ENCODE measurements at regions not wholly inside any gene's neighbourhood (a gene's known extent, or its start where the extent isn't known, plus 50 kb on each side); places are given as distances from the start of the nearest gene placed in this dataset.

DNA sequence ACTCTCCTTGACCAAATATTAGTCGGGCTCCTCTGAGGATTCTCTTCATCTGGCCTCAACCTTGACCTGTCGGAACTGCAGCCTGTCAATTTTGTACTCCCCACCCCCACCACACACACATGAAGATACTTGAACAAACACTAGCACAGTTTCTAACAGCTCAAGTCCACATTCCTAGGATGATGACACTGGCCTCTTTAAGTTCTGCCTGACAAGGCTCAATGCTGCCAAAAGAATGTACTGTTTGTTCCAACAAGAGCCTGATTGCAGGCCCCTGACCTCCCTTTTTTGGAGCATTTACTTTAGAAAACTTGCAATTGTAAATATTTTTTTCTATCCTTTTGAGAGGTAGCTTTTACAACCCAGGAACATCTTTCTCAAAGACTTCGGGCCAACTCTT, 169.2 kb upstream of the IRS2 start:
- Histone ChIP-seq H3K9me3 (ENCODE audit: control insufficient read depth, insufficient read depth, low read depth, low read length) (peaks cover 8% of the 10 kb centered on the region; the same call in 1 of the 2 replicates), H3K4me3 (ENCODE audit: low read depth, low read length) (no peak overlapping the region), H3K27ac (ENCODE audit: low read depth, low read length) (no peak overlapping the region), H3K9ac (ENCODE audit: low read length) (no peak overlapping the region), H3K4me1 (ENCODE audit: control insufficient read depth, insufficient read depth, low read length) (no peaks in the 10 kb centered on the region), H3K27me3 (ENCODE audit: control insufficient read depth, insufficient read depth, low read length) (no peaks in the 10 kb centered on the region), H3K36me3 (ENCODE audit: control insufficient read depth, insufficient read depth, low read length) (no peaks in the 10 kb centered on the region)

DNA sequence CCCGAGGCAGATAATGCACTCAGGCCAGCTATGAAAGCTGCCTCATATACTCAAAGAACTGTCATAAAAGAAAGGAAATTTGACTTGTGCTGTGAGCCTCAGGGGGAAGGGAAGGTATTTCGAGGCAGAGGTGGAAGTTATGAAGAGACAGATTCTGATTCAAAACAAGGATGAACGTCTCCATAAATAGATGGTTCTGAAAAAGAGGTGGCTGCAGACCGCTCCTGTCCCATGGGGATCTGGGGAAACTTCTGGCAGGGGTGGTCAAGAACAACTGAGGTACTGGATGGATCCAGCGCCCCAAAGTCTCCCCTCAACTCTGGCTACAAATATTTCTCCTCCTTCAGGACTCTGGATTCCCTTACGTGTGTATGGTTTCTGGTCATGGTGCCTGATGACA, 168.1 kb upstream of the IRS2 start:
- Histone ChIP-seq H3K4me3 (ENCODE audit: low read depth, low read length) (no peak overlapping the region), H3K27ac (ENCODE audit: low read depth, low read length) (no peak overlapping the region), H3K9me3 (ENCODE audit: control insufficient read depth, insufficient read depth, low read depth, low read length) (peaks cover 8% of the 10 kb centered on the region; the same call in 1 of the 2 replicates), H3K27me3 (ENCODE audit: control insufficient read depth, insufficient read depth, low read length) (no peaks in the 10 kb centered on the region), H3K36me3 (ENCODE audit: control insufficient read depth, insufficient read depth, low read length) (no peaks in the 10 kb centered on the region), H3K9ac (ENCODE audit: low read length) (no peak overlapping the region), H3K4me1 (ENCODE audit: control insufficient read depth, insufficient read depth, low read length) (no peaks in the 10 kb centered on the region)

DNA sequence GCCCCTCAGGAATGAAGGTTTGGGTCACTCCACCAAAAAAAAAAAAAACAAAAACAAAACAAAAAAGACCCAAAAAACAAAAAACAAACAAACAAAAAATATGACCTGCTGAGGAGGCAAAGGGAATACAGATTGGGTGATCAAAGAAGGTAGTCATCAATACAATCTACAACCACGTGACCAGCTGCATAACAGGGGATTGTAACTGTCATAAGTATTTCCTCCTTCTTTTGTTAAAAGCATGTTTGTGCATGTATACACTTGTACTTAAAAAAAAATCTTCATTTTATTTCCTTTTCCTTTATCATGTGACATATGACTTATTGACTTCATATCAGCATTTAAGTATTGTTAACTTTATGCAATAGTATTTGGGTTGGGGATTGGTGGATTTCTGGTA, 165.1 kb upstream of the IRS2 start:
- no peak overlapping the region for H3K27ac ChIP-seq (ENCODE audit: low read depth, low read length)
- no peaks in the 10 kb centered on the region for H3K36me3 ChIP-seq (ENCODE audit: control insufficient read depth, insufficient read depth, low read length)
- H3K9me3 ChIP-seq (ENCODE audit: control insufficient read depth, insufficient read depth, low read depth, low read length): no peaks in the 10 kb centered on the region
- H3K27me3 ChIP-seq (ENCODE audit: control insufficient read depth, insufficient read depth, low read length): no peaks in the 10 kb centered on the region
- H3K4me1 ChIP-seq (ENCODE audit: control insufficient read depth, insufficient read depth, low read length): no peaks in the 10 kb centered on the region
- H3K4me3 ChIP-seq (ENCODE audit: low read depth, low read length): no peak overlapping the region
- no peak overlapping the region for H3K9ac ChIP-seq (ENCODE audit: low read length)

DNA sequence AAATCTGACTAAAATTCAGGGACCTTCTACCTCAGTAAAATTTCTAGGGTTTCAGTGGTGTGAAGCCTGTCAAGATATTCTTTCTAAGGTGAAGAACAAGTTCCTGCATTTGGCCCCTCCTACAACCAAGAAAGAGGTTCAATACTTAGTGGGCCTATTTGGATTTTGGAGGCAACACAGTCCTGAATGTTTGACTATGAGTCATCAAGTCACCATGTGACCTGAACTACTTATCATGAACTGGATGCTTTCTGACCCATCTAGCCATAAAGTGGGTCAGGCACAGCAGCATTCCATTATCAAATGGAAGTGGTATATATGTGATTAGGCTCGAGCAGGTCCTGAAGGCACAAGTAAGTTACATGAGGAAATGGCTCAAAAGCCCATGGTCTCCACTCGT, 163.0 kb upstream of the IRS2 start:
- Histone ChIP-seq H3K4me3 (ENCODE audit: low read depth, low read length) (no peak overlapping the region), H3K9ac (ENCODE audit: low read length) (no peak overlapping the region), H3K9me3 (ENCODE audit: control insufficient read depth, insufficient read depth, low read depth, low read length) (no peaks in the 10 kb centered on the region), H3K4me1 (ENCODE audit: control insufficient read depth, insufficient read depth, low read length) (no peaks in the 10 kb centered on the region), H3K27ac (ENCODE audit: low read depth, low read length) (no peak overlapping the region), H3K36me3 (ENCODE audit: control insufficient read depth, insufficient read depth, low read length) (no peaks in the 10 kb centered on the region), H3K27me3 (ENCODE audit: control insufficient read depth, insufficient read depth, low read length) (no peaks in the 10 kb centered on the region)

DNA sequence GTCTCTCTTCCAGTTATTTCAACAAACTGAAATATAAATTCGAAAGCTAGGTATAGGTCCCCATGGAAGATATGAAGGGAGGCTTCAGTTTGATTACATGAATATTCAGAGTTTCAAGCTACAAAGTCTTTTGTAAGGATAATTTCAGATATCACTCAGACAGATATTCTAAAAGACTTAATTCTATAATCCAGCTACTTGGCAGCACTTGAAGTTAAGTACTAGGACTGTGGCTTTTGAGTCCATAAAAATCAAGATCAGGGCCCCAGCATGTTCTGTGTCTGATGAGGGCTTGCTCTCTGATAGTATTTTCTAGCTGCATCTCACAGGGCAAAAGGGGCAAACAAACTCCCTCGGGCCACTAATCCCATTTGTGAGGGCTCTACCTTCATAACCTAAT, 160.6 kb upstream of the IRS2 start:
- Histone ChIP-seq H3K36me3 (ENCODE audit: control insufficient read depth, insufficient read depth, low read length) (no peaks in the 10 kb centered on the region), H3K9me3 (ENCODE audit: control insufficient read depth, insufficient read depth, low read depth, low read length) (0 out of 2 replicates have a peak, but pooled peaks cover 2% of the 10 kb centered on the region), H3K4me3 (ENCODE audit: low read depth, low read length) (no peak overlapping the region), H3K9ac (ENCODE audit: low read length) (no peak overlapping the region), H3K4me1 (ENCODE audit: control insufficient read depth, insufficient read depth, low read length) (no peaks in the 10 kb centered on the region), H3K27me3 (ENCODE audit: control insufficient read depth, insufficient read depth, low read length) (no peaks in the 10 kb centered on the region), H3K27ac (ENCODE audit: low read depth, low read length) (no peak overlapping the region)

DNA sequence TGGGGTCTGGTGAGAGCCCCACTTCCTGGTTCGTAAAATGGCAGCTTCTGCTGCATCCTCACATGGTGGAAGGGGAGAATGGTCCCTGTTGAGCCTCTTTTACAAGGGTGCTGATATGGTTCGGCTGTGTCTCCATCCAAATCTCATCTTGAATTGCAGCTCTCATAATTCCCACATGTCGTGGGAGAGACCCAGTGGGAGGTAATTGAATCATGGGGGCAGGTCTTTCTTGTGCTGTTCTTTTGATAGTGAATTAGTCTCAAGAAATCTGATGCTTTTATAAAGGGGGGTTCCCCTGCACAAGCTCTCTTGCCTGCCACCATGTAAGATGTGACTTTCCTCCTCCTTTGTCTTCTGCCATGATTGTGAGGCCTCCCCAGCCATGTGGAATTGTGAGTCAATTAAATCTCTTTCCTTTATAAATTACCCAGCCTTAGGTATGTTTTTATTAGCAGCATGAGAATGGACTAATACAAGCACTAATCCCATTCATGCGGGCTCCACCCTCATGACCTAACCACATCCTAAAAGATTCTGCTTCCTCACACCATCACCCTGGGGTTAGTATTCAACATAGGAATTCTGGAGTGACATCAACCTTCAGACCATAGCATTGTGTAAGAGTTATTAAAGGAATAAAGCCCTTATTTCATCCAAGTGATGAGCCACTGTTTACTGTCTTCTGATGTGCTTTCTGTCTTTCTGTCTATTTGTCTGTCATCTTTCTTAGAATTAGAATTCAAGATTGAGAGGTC, 159.0 kb upstream of the IRS2 start:
- no peak overlapping the region for H3K27ac ChIP-seq (ENCODE audit: low read depth, low read length)

DNA sequence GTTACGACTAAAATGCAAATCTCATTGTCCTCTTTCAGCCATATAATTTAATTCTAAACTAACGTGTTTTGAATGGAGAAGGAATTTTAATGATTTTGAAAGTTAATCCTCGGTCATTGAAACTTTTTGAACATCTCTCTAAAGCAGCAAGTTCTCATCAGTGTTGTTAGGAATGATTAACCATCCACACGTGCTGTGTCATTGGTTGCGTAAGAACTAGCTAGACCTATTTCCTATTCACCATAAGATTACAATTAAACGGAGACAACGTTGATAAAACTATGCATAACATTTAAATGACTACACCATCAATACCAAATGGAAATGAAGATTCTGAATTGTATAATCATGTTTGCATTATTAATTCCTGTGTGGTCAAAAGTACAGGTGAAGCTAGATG, 155.6 kb upstream of the IRS2 start:
- Histone ChIP-seq H3K9ac (ENCODE audit: low read length) (no peak overlapping the region), H3K4me1 (ENCODE audit: control insufficient read depth, insufficient read depth, low read length) (no peaks in the 10 kb centered on the region), H3K4me3 (ENCODE audit: low read depth, low read length) (no peak overlapping the region)

More for the DNA sequence above, 159.0 kb upstream of the IRS2 start:
- Histone ChIP-seq H3K36me3 (ENCODE audit: control insufficient read depth, insufficient read depth, low read length) (no peaks in the 10 kb centered on the region), H3K4me1 (ENCODE audit: control insufficient read depth, insufficient read depth, low read length) (no peaks in the 10 kb centered on the region), H3K27me3 (ENCODE audit: control insufficient read depth, insufficient read depth, low read length) (no peaks in the 10 kb centered on the region), H3K9me3 (ENCODE audit: control insufficient read depth, insufficient read depth, low read depth, low read length) (0 out of 2 replicates have a peak, but pooled peaks cover 2% of the 10 kb centered on the region), H3K9ac (ENCODE audit: low read length) (no peak overlapping the region), H3K4me3 (ENCODE audit: low read depth, low read length) (no peak overlapping the region)

DNA sequence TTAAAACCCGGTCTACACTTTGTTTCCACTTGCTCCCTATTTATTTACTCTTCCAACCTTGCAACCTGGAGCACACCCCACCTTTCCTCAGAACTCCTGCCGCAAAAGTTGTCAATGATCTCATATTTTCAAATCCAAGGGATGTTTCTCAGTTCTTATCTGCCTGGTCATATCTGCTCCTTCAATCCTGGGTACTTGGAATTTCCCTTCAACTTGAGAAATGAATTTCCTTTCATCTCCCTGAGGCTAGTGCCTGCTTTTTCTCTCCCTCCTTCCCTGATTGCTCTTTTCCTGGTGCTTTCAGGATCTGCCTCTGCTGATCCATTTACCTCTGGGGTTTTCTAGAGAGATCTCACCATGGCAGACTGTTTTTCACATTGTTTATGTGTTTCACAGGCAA, 154.8 kb upstream of the IRS2 start:
- Histone ChIP-seq H3K9me3 (ENCODE audit: control insufficient read depth, insufficient read depth, low read depth, low read length) (0 out of 2 replicates have a peak, but pooled peaks cover 2% of the 10 kb centered on the region), H3K9ac (ENCODE audit: low read length) (no peak overlapping the region), H3K27me3 (ENCODE audit: control insufficient read depth, insufficient read depth, low read length) (no peaks in the 10 kb centered on the region), H3K27ac (ENCODE audit: low read depth, low read length) (no peak overlapping the region), H3K4me1 (ENCODE audit: control insufficient read depth, insufficient read depth, low read length) (no peaks in the 10 kb centered on the region), H3K36me3 (ENCODE audit: control insufficient read depth, insufficient read depth, low read length) (no peaks in the 10 kb centered on the region), H3K4me3 (ENCODE audit: low read depth, low read length) (no peak overlapping the region)

More for the DNA sequence above, 155.6 kb upstream of the IRS2 start:
- H3K27ac ChIP-seq (ENCODE audit: low read depth, low read length): no peak overlapping the region
- 0 out of 2 replicates have a peak, but pooled peaks cover 2% of the 10 kb centered on the region for H3K9me3 ChIP-seq (ENCODE audit: control insufficient read depth, insufficient read depth, low read depth, low read length)
- H3K36me3 ChIP-seq (ENCODE audit: control insufficient read depth, insufficient read depth, low read length): no peaks in the 10 kb centered on the region
- no peaks in the 10 kb centered on the region for H3K27me3 ChIP-seq (ENCODE audit: control insufficient read depth, insufficient read depth, low read length)

DNA sequence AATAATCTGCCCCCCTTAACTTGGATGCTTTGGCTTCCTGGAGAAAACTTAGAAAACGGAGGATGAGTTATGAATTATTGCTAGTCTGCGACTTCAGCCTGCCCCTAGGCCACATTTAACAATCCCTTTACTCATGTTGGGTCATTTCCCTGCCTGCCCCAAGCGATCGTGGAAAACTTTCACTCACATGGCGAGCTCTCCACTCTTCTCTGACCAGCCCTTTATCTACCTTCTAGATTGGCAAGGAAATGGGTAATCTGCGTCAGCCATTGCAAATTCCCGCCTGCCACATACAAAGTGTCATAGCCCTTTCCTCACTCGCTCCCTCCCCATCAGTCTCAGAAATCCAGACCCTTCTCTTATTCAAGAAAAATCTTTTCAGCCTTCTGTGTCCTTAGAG, 154.3 kb upstream of the IRS2 start:
- H3K4me3 ChIP-seq (ENCODE audit: low read depth, low read length): no peak overlapping the region
- H3K36me3 ChIP-seq (ENCODE audit: control insufficient read depth, insufficient read depth, low read length): no peaks in the 10 kb centered on the region
- H3K27me3 ChIP-seq (ENCODE audit: control insufficient read depth, insufficient read depth, low read length): no peaks in the 10 kb centered on the region
- no peak overlapping the region for H3K27ac ChIP-seq (ENCODE audit: low read depth, low read length)
- no peak overlapping the region for H3K9ac ChIP-seq (ENCODE audit: low read length)
- H3K4me1 ChIP-seq (ENCODE audit: control insufficient read depth, insufficient read depth, low read length): no peaks in the 10 kb centered on the region
- H3K9me3 ChIP-seq (ENCODE audit: control insufficient read depth, insufficient read depth, low read depth, low read length): 0 out of 2 replicates have a peak, but pooled peaks cover 2% of the 10 kb centered on the region

DNA sequence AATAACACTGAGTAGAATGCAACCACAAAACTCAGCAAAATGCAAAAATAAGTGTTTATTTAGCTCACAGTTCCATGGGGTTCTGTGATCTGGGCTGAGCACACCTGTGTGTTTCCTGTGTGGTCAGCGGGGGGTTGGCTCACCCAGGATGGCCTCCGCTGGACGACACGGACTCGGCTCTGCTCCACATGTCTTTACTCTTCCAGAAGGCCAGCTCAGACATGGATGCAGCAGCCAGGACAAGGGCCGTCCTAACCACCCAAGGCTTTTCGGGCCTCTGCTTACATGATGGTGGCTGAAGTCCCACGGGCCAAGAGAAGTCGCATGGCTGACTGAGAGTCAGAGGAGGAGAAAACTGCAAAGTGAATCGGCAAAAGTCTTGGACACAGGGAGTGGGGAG, 153.5 kb upstream of the IRS2 start:
- Histone ChIP-seq H3K27me3 (ENCODE audit: control insufficient read depth, insufficient read depth, low read length) (no peaks in the 10 kb centered on the region), H3K4me3 (ENCODE audit: low read depth, low read length) (no peak overlapping the region), H3K9me3 (ENCODE audit: control insufficient read depth, insufficient read depth, low read depth, low read length) (0 out of 2 replicates have a peak, but pooled peaks cover 2% of the 10 kb centered on the region), H3K36me3 (ENCODE audit: control insufficient read depth, insufficient read depth, low read length) (no peaks in the 10 kb centered on the region), H3K9ac (ENCODE audit: low read length) (no peak overlapping the region), H3K4me1 (ENCODE audit: control insufficient read depth, insufficient read depth, low read length) (no peaks in the 10 kb centered on the region), H3K27ac (ENCODE audit: low read depth, low read length) (no peak overlapping the region)

DNA sequence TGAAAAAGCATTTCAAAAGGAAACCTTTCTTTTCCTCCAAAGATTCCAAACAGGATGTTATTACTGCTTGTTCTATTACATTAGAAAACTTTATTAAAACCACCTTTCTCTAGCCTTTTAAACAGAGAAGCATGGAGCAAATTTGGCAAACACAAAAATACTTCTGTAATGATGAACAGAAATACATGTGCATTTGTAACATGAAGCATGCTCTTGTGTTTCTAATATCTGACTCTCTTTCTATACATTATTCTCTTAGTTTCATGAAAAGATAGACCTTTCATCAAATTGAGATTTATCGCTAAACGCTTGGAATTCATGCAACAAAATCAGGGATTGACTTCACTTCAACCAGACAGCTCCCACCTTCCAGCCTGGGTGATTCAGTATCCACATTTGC, 152.8 kb upstream of the IRS2 start:
- H3K9me3 ChIP-seq (ENCODE audit: control insufficient read depth, insufficient read depth, low read depth, low read length): peaks cover 2% of the 10 kb centered on the region; the same call in 1 of the 2 replicates
- H3K9ac ChIP-seq (ENCODE audit: low read length): no peak overlapping the region
- no peaks in the 10 kb centered on the region for H3K36me3 ChIP-seq (ENCODE audit: control insufficient read depth, insufficient read depth, low read length)

More for the DNA sequence above, 152.8 kb upstream of the IRS2 start:
- Histone ChIP-seq H3K4me1 (ENCODE audit: control insufficient read depth, insufficient read depth, low read length) (no peaks in the 10 kb centered on the region), H3K4me3 (ENCODE audit: low read depth, low read length) (no peak overlapping the region), H3K27me3 (ENCODE audit: control insufficient read depth, insufficient read depth, low read length) (no peaks in the 10 kb centered on the region), H3K27ac (ENCODE audit: low read depth, low read length) (no peak overlapping the region)

Data from HUES6 (cell line).